NCI-H2196 (cell line): ENCODE measurements at regions not wholly inside any gene's neighbourhood (a gene's known extent, or its start where the extent isn't known, plus 50 kb on each side); places are given as distances from the start of the nearest gene placed in this dataset.

Experiments
- DNase-seq: peaks from one replicate; lab custom pipeline; 2025; ENCODE audit not compliant: unreplicated experiment; lab: John Stamatoyannopoulos, UW

DNA sequence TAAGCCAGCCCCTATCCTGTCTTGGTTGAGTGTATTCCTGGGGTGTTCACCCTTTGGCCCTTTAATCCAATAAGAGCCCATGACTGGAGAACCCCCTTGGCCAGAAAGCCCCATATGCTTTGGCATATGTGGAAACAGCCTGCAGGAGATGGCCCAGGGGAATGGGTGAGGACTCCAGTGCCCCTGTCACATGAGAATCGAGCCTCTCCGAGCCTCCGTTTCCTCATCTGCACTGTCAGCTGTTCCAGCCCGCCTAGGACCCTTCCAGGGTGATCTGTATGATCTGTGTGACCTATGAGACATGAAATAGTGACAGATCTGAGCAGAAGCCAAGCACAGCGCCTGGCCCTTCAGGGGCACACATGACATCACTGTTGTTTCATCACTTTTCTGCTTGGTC is 300.7 kb downstream of the ZNF536 start:
- DNase-seq = no peak

DNA sequence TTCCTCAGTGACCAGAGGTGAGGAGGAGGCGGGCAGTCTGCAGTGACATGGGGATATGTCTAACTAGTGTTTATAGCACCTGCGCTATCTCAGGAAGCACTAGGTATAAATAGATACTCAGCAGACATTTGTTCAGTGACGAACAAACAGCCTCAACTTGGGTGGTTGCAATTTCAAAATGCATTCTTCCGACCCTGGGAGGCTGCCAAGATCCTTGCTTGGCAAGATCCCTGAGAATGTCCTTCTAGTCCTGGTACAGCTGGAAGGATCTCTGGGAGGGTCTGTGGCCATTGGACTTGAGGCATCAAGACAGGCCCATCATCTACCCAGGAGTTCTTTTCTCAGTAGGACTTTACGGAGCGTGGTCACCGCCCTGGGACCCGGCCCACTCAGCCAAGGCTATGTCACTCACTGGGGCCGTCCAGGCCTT is 299.5 kb downstream of the ZNF536 start:
- no peak for DNase-seq

DNA sequence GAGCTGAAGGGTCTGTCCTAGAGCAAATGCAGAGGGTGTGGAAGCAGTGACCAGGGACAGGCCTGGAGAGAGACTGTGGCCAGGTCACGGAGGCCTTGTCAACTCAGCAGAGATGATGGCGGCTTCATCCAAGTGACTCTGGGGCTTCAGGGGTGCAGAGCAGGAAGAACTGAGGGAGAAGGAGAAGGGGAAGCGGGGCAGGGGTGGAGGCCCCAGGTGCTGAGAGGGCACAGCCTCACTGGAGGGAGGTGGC is 299.1 kb downstream of the ZNF536 start:
- DNase-seq = no peak

DNA sequence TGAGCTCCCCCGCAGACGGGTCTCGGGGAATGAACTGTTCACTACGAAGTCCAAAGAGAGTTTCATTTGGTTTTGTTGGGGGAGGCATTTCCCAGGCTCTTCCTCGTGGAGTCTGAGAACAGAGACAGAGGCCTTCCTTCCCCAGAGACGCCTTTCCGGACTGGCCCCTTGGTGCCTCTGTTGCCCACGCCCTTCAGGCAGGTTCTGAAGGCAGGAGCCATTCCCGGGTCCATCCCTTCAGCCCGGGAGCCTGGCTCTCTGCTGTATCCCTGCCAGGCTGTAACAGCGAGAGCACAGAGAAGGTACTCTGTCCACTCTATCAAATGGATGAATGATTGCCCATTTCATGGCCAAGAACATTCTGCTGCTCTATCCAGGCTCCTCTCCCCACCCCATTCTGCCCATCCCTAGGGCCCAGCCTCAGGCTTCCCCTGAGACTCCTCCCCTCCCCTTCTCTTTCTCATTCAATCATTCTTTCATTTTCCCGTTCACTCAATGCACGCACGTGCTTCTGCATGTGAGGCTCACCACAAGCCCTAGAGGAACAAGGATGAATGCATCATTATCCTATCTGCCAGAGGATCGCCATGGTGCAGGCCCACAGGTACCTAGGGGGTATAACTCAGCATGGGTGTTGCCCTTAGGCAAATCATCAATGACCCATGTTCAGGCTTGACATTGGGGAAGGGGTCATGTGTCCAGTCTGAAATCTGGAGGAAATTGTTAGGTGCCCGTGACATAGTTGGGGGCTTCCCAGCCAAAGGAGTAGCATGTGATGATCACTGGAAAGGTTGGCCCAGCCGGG is 298.6 kb downstream of the ZNF536 start:
- no peak for DNase-seq

DNA sequence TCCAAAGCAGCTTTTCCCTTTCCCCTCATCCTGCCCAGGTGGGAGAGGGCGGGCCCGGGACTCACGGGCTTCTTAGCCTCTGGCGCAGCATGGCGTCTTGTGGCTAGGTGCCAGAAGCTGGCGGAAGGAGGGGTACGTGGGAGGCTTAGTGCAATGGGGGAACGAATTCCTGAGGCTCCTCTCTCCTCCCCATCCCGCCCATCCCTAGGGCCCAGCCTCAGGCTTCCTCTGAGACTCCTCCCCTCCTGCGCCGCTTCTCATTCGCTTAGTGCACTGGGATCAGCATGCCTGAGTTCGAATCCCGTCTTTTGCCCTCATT is 297.8 kb downstream of the ZNF536 start:
- no peak for DNase-seq

DNA sequence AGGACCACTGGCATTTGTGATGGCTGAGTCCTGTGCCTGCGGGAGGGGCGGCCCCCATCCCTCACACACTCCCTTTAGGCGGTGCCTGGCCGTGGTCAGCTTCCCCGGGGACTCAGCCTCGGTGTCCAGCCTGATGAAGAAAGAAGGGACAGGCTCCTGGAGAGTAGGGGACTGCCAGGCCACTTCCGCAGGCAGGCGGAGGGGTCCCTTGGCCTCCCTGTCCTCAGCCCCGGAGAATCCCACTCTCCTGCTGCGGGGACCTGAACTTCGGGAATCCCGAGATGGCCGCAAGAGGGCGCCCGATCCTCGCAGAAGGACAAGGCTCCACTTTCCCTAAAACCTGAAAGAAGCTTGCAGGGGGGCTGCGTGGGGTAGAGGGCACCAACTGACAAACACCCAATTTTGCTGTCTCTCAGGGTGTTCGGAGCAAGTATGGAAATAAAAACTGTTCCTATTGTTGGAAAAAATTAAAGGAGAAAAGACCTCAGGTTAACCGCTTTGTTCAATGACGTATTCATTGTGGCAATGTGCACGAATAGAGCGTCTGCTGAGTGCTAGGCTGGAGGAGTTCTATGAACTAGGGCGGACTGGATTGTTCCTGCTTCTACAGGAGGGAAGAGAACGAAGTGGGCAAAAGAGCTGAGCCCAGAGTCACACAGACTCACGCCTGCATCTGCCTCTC is 297.3 kb downstream of the ZNF536 start:
- peak; percentile 62 for DNase-seq

DNA sequence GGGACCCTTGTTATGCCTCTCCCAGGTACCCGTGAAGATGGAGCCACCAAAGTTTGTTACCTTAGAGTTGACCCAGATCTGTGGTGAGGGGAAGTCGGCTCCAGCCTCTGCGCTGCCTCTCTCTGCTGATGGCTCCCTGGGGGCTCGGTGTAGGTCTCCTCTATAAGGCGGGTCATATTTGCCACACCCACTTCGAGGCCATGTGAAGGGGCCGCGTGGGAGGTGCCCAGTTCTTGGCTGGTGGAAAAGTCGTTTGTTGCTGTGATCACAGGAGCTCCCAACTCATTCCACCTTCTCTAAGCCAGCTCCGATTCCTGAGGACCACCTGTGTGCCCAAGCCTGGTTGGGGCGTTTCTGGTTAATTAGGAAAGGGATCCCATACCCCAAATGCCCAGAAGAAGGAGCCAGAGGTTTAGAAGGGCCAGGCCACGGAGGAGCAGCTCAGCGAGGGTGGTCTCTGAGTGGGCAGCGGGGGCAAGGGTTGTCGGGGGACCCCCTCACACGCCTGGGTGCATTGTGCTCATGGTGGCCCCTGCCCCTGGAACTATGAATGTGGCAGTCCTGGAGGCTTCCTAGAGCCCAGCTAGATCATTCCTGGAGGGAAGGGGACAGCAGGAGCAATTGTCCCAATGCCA is 296.5 kb downstream of the ZNF536 start:
- DNase-seq = no peak

DNA sequence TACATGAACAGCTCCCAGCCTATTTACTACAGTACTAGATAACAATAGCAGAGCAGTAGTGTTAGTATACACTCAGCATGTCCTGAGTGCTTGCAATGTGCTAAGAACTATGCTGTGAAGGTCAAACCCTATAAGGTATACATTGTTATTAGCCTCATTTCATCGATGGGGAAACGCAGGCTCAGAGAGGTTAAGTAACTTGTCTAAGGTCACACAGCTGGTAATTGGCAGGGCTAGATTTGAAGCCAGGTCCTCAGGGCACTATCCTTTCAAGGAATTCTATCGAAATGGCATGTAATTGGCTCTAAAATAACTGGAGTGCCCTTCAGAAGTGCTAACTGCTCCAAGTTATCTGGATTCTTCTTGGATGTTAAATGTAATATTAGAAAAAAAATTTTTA is 295.6 kb downstream of the ZNF536 start:
- DNase-seq = no peak

DNA sequence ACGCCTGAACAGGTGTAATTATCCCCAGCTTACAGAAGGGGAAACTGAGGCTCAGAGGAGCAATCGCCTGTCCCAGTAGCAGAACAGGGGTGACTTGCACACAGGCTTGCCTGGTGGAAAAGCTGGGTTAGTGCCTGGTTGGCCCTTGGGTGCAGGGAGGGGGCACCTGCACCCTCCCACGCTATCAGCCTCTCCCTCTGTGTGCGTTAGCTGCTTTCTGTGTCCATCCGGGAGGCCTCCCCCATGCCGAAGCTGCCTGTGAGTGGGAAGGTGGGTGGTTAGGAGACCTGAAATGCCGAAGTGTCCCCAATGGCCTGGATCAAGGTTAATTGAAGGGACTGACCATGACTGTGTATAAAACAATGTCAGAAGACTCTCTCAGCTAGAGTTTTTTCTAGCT is 295.0 kb downstream of the ZNF536 start:
- no peak for DNase-seq

DNA sequence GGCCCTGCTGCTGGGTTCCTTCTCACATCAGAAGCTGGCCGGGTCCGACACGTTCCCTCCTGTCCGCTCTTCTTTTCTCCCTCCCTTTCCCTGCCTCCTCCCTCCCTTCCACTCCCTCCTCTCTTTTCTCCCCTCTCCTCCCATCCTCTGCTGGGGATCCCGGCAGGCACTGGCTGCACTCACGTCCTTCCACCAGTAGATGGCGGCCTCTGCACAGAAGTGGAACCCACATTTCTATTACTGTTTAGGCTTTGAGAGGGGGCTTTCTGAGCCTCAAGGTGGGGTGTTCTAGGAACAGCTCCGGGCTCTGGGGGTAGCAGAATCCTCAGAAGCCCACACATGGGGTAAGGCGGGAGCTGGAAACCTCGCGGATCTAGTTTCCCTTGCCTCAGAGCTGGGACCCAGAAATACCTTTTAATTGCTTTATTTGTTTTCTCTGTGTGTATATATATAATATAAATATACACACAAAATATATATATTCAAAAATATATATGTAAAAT is 294.2 kb downstream of the ZNF536 start:
- peak; percentile 52 for DNase-seq

DNA sequence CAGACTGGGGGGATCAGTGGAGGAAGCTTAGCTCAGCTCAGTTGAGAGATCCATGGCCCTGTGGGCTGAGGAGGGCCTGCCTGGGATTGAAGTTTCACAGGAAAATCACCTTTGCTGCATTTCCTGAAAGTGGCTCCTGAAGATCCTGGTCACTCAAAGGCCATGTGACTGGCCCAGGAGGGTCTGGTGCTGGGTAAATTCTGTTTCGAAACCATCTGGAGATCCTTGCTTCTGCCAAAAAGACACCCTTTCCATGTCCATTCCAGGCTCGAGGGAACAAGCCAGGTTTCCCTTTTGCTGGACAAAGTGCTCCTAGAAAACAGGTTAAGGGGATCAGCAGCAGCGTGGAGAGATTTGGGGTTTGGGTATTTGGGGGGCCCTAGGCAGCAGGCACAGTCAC is 293.3 kb downstream of the ZNF536 start:
- DNase-seq = no peak

DNA sequence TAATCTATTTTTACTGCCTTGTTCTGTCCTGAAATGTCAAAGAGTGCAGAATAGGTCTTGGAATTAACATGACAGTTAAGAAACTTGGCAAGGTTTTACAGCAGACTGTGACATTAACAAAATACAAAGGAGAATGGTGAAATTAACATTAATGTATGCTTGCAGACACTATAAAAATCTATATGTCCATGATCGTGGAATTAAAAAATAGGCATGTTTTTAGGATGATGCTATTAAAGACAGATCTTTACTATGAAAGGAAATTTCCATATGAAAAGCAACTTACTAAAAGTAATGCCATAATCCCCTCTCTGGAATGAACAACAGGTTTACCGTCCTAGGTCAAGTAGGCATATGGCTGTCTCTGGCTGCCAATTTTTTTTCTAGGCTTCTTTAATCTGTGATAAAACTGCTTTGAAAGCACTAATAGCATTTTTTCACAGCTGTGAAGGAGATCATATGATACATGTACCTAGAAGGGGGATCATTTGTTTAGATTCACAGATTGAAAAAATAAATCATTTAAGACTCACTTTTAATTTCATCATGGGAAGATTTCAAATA is 291.5 kb downstream of the ZNF536 start:
- no peak for DNase-seq

DNA sequence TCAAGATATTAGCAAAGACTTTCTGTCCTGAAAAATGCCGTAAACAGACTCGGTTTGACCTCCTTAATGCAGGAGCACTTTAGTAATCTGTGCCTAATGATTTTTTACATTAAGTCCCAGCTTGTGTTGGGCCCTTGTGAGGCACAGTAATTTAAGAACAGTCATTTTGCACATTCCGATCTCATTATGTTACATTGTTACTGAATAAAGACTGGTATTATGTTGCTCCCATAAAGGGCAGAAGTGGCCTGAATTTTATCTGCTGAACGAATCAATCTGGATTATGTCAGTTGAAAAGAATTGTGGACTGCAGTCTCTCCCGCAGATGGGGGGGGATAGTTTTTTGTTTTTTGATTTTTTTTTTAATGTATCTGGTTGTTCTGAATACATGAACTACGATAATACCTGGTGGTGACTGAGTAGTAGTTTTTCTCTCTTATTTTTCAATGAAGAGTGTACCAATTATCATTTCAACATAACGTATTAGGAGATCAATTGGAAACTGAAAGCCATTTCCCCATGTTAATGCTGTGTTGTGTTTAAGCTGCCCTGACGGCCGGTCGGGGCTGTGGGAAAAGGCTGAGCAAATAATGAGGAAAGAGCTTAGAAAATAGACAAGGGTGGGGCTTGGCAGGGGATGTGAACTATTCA is 290.2 kb downstream of the ZNF536 start:
- no peak for DNase-seq

DNA sequence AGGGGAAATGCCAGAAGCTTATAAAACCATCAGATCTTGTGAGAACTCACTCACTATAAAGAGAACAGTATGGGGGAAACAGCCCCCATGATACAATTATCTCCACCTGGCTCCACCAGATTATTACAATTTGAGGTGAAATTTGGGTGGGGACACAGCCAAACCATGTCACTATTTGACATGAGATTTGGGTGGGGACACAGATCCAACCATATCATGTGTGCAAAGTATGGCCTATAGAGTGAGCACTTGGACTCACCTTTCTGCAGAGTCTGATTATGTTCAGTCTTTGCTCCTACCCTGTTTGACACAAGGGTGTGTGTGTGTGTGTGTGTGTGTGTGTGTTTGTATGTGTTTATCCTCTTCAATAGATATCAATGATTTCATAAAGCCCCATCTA is 287.5 kb downstream of the ZNF536 start:
- no peak for DNase-seq

DNA sequence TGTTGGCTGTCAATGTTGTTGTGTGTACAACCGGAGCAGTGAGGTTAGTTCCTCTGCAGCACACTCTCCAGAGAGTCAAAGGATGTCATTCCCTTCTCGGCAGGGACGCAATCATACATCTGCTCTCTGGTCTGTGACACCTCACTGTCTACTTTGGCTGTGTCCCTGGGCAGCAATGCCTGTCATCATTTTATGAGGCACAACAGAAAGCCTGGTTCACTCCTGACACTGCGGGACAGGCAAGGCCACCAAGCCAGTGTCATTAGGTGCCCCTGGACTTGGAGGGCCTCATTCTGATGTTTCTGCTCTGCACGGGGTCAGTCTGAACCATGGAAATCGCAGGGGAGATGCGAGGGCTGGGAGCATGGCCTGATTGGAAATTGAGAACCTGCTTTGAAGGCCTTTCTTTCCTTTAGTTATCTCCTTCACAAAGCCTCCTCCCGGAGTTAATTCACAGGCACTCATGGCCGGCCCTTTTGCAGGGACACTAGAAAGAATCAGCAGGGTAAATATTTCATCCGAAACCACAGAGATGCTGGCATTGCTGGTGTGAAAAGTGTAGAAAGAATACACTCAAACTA is 284.4 kb downstream of the ZNF536 start:
- no peak for DNase-seq

DNA sequence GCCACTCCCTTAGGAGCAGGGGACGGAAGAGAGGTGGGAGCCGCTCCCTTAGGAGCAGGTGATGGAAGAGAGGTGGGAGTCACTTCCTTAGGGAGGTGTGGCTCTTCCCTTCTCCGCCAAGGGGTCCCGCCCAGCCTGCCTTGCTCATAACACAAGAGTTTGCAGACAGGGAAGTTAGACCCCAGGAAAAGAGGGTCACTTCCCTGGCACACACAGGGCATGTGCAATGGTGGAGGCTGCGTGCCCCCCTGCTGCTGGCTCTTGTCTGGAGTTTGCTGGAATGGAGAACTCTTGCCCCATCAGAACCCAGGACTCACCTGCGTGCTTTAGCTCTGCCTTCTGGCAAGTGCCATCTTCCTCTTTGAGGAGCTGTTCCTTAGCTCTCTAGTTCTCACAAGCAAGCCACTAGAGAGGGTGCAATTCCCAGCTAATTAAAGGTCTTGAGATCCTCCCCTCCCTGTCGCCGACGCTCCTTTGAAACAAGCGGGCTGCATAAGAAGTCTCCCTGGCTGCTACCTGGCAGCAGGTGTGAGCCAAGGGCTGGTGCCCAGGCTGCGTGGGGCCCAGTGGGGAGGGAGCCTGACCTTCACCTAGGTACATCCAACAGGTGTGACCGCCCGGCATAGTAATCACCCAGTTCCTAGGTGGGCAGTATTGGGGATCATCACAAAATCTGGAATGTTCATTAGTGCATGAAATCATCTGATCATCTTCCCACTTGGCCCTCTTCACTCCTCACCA is 281.6 kb downstream of the ZNF536 start:
- no peak for DNase-seq

DNA sequence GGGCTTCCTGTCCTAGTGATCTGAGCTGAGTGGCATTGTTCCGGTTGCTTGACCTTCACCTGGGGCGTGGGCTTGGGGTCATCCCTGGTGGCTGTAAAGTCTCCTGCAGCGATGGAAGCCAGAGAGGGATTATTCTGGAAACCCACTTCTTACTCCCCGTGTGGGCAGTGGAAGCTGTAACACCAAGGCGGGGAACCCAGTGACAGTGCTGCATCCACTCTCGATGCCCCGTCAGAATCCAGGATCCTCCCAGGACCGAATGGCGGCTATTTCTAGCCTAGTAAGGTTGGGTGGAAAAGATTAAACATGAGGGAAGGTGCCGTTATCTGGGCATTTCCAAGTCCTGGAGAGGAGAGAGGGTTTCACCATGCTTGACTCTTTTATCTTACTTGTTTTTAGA is 280.6 kb downstream of the ZNF536 start:
- no peak for DNase-seq

DNA sequence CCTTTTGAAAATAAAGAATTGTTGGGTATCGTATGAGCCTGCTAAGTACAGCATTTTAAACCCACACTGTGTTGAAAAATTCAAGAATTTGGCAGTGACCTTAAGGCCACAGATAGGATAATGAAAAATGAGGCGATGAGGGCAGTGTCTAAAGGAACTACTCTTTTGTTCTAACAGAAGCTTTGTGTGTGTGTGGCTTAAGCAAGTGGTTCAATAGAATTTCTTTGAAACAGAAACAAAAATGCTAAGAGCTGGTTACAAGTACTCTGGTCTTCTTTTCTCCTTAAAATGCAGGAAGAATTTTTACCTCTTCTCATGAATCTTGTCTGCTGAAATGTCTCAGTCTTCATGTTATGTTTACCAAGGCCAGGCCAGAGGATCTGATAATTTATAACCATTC is 279.5 kb downstream of the ZNF536 start:
- no peak for DNase-seq

DNA sequence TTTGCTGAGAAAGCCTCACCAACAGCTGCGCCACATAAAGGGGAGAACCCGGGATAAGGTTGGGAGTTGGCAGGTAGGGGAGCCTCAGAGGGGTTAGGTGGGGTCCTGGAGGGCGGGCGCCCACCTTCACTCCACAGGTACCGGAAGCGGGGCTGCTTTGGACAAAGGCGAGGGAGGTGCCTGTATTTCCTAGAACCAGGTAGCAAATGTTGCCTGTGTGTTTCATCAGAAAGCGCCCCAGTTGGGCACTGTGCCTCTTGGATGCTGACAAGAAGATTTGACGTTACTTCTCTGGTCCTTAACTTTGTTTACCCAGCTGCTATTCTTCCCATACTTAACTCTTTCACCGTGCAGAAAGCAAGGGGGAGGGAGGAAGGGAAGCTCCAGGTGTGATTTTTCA is 278.9 kb downstream of the ZNF536 start:
- DNase-seq = no peak

DNA sequence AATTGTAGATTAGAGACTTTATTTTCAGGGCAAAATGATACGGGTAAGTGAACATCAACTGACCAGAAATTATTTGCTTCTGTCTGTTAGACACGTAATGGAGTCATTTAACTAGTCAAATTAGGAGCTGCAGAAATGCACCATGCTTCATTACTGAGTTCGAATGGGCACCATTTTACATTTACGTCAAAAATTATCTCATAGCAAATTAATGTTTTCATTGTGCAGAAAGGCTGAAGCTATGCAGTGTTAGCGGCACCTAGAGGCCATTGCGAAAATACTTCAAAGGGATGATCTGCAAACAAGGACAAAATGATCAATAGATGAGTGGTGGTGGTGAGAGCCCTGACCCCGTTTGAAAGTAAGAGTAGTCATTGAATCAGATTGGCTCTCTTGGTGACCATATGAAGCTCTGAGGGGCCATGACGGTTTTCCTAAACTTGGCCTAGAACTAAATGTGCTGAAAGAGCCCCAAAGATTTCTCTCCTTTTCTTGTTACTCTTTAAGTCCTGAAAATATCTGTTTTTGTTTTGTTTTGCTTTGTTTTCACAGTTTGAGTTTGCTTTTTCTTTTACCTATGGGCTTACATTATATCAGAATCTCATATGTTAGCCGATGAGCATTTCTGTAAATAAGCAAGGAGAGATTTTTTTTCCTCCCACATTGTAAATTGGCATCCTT is 277.9 kb downstream of the ZNF536 start:
- DNase-seq = peak; percentile 35
